Renal pelvis (tissue), 1 donor: ENCODE measurements at regions not wholly inside any gene's neighbourhood (a gene's known extent, or its start where the extent isn't known, plus 50 kb on each side); places are given as distances from the start of the nearest gene placed in this dataset.

Experiments
- DNase-seq: peaks from one replicate; pipeline ENCODE4 v3.0.0-alpha.2; 2013

- DNase-seq = no peak
Measured at GRCh38 chr22:22148905-22149304, 95.7 kb upstream of the VPREB1 start.

GRCh38 chr22:22144858-22145257, 99.7 kb upstream of the VPREB1 start:
- DNase-seq = no peak

- DNase-seq = no peak
Measured at GRCh38 chr22:22143448-22143847, 101.1 kb upstream of the VPREB1 start.

GRCh38 chr22:22142661-22143060, 101.9 kb upstream of the VPREB1 start:
- DNase-seq = no peak

GRCh38 chr22:22141771-22142591, 102.6 kb upstream of the VPREB1 start:
- no peak for DNase-seq

- no peak for DNase-seq
Measured at GRCh38 chr22:22141031-22141430, 103.6 kb upstream of the VPREB1 start.

- DNase-seq = no peak
Measured at GRCh38 chr22:22139364-22139763, 105.2 kb upstream of the VPREB1 start.

- no peak for DNase-seq
Measured at GRCh38 chr22:22138915-22139314, 105.7 kb upstream of the VPREB1 start.

GRCh38 chr22:22137891-22138290, 106.7 kb upstream of the VPREB1 start:
- DNase-seq = no peak

- no peak for DNase-seq
Measured at GRCh38 chr22:22133910-22134309, 110.7 kb upstream of the VPREB1 start.

- DNase-seq = no peak
Measured at GRCh38 chr22:22130953-22131608, 113.5 kb upstream of the VPREB1 start.

- DNase-seq = no peak
Measured at GRCh38 chr22:22129387-22129786, 115.2 kb upstream of the VPREB1 start.

GRCh38 chr22:22128440-22128839, 116.1 kb upstream of the VPREB1 start:
- no peak for DNase-seq

GRCh38 chr22:22127100-22127499, 117.5 kb upstream of the VPREB1 start:
- no peak for DNase-seq

GRCh38 chr22:22125579-22126468, 118.8 kb upstream of the VPREB1 start:
- no peak for DNase-seq

- no peak for DNase-seq
Measured at GRCh38 chr22:22125028-22125578, 119.5 kb upstream of the VPREB1 start.

GRCh38 chr22:22124374-22124773, 120.2 kb upstream of the VPREB1 start:
- no peak for DNase-seq

- no peak for DNase-seq
Measured at GRCh38 chr22:22123960-22124278, 120.7 kb upstream of the VPREB1 start.

GRCh38 chr22:22123118-22123959, 121.2 kb upstream of the VPREB1 start:
- no peak for DNase-seq

- DNase-seq = no peak
Measured at GRCh38 chr22:22122348-22123117, 122.1 kb upstream of the VPREB1 start.

- DNase-seq = no peak
Measured at GRCh38 chr22:22121445-22121844, 123.1 kb upstream of the VPREB1 start.
